Endothelial cell of umbilical vein (primary cell): ENCODE measurements at regions not wholly inside any gene's neighbourhood (a gene's known extent, or its start where the extent isn't known, plus 50 kb on each side); places are given as distances from the start of the nearest gene placed in this dataset.

ENCODE experiments used
- CTCF ChIP-seq, 2 donors: IDR thresholded peaks; 1 replicate in 1 of 2; 2 replicates in 1 of 2; pipeline ENCODE4 v1.5.1; 2011; ENCODE audit warnings: low read length in 2 of 2, mild to moderate bottlenecking in 2 of 2, moderate library complexity in 2 of 2, control low read depth in 1 of 2, inconsistent platforms in 1 of 2, low read depth in 1 of 2; ENCODE audit not compliant: insufficient read depth in 1 of 2; ENCODE audit errors: extremely low read depth in 1 of 2
- EZH2 ChIP-seq: IDR thresholded peaks from 2 replicates; pipeline ENCODE4 v1.6.1; 2012; ENCODE audit warnings: borderline replicate concordance, low read depth, mild to moderate bottlenecking, moderate library complexity, low read length, inconsistent platforms; ENCODE audit not compliant: severe bottlenecking
- MAX ChIP-seq: IDR thresholded peaks from 2 replicates; pipeline ENCODE4 v1.6.1; 2011; ENCODE audit not compliant: insufficient read depth, insufficient read length
- MYC ChIP-seq: IDR thresholded peaks from one replicate; pipeline ENCODE4 v1.6.1; 2011; ENCODE audit warnings: mild to moderate bottlenecking, low read depth, low read length
- POLR2A ChIP-seq: IDR thresholded peaks from 2 replicates; pipeline ENCODE4 v1.6.1; 2012; ENCODE audit warnings: low read depth, mild to moderate bottlenecking, control low read depth, low read length
- POLR2AphosphoS5 ChIP-seq: IDR thresholded peaks from 2 replicates; pipeline ENCODE4 v1.6.1; 2012; ENCODE audit warnings: low read depth, mild to moderate bottlenecking, control low read depth, low read length, moderate library complexity; ENCODE audit not compliant: insufficient read depth

GRCh38 chr4:115668396-115668795, 555.0 kb upstream of the NDST4 start:
- no peak for TF ChIP-seq CTCF (IDR thresholded peaks at IDR 0.05; ENCODE audit: extremely low read depth in 1 of 2, insufficient read depth in 1 of 2, low read depth in 1 of 2, low read length in 2 of 2)
- no peak for TF ChIP-seq POLR2A
- no peak for TF ChIP-seq EZH2
- TF ChIP-seq POLR2AphosphoS5: no peak
- no peak for TF ChIP-seq MAX
- TF ChIP-seq MYC: no peak
